ENCODE measurements at regions not wholly inside any gene's neighbourhood (a gene's known extent, or its start where the extent isn't known, plus 50 kb on each side); places are given as distances from the start of the nearest gene placed in this dataset.

- no peak for TF ChIP-seq POLR2AphosphoS5 (IDR thresholded peaks at IDR 0.05; ENCODE audit: low read depth, low read length)
- no peak for TF ChIP-seq TAF1 (IDR thresholded peaks at IDR 0.05; ENCODE audit: borderline replicate concordance, low read depth, low read length)
- TF ChIP-seq POLR2A (IDR thresholded peaks at IDR 0.05; ENCODE audit: low read depth, low read length), result no peak
- peak; percentile 44 for FAIRE-seq
These were observed 68.0 kb upstream of the MBNL1 start for GRCh38 chr3:152200476-152201420.

GRCh38 chr3:152202976-152203626, 65.6 kb upstream of the MBNL1 start:
- DNase-seq (ENCODE audit: insufficient read length) (no peak), FAIRE-seq (peak; percentile 90)
- no peak for TF ChIP-seq POLR2A (IDR thresholded peaks at IDR 0.05; ENCODE audit: low read depth, low read length)
- no peak for TF ChIP-seq TAF1 (IDR thresholded peaks at IDR 0.05; ENCODE audit: borderline replicate concordance, low read depth, low read length)
- TF ChIP-seq POLR2AphosphoS5 (IDR thresholded peaks at IDR 0.05; ENCODE audit: low read depth, low read length), result no peak

More at GRCh38 chr3:152200476-152201420, 68.0 kb upstream of the MBNL1 start:
- no peak for DNase-seq (ENCODE audit: insufficient read length)

- DNase-seq (ENCODE audit: insufficient read length) (no peak), FAIRE-seq (no peak)
- no peak for TF ChIP-seq POLR2AphosphoS5 (IDR thresholded peaks at IDR 0.05; ENCODE audit: low read depth, low read length)
- TF ChIP-seq TAF1 (IDR thresholded peaks at IDR 0.05; ENCODE audit: borderline replicate concordance, low read depth, low read length), result no peak
- TF ChIP-seq POLR2A (IDR thresholded peaks at IDR 0.05; ENCODE audit: low read depth, low read length), result no peak
These were observed 65.1 kb upstream of the MBNL1 start for GRCh38 chr3:152203652-152204051.

GRCh38 chr3:152204218-152204617, 64.5 kb upstream of the MBNL1 start:
- DNase-seq (ENCODE audit: insufficient read length), result no peak
- TF ChIP-seq POLR2AphosphoS5 (IDR thresholded peaks at IDR 0.05; ENCODE audit: low read depth, low read length) (no peak), TAF1 (IDR thresholded peaks at IDR 0.05; ENCODE audit: borderline replicate concordance, low read depth, low read length) (no peak), POLR2A (IDR thresholded peaks at IDR 0.05; ENCODE audit: low read depth, low read length) (no peak)
- FAIRE-seq, result peak; percentile 56

GRCh38 chr3:152205097-152205593, 63.6 kb upstream of the MBNL1 start:
- no peak for DNase-seq (ENCODE audit: insufficient read length)
- peak; percentile 97 for FAIRE-seq
- TF ChIP-seq POLR2AphosphoS5 (IDR thresholded peaks at IDR 0.05; ENCODE audit: low read depth, low read length), result no peak
- TF ChIP-seq POLR2A (IDR thresholded peaks at IDR 0.05; ENCODE audit: low read depth, low read length), result no peak
- TF ChIP-seq TAF1 (IDR thresholded peaks at IDR 0.05; ENCODE audit: borderline replicate concordance, low read depth, low read length), result no peak

- FAIRE-seq (no peak), DNase-seq (ENCODE audit: insufficient read length) (no peak)
- TF ChIP-seq TAF1 (IDR thresholded peaks at IDR 0.05; ENCODE audit: borderline replicate concordance, low read depth, low read length) (no peak), POLR2A (IDR thresholded peaks at IDR 0.05; ENCODE audit: low read depth, low read length) (no peak), POLR2AphosphoS5 (IDR thresholded peaks at IDR 0.05; ENCODE audit: low read depth, low read length) (no peak)
These were observed 62.4 kb upstream of the MBNL1 start for GRCh38 chr3:152206243-152206760.

- TF ChIP-seq TAF1 (IDR thresholded peaks at IDR 0.05; ENCODE audit: borderline replicate concordance, low read depth, low read length) (no peak), POLR2AphosphoS5 (IDR thresholded peaks at IDR 0.05; ENCODE audit: low read depth, low read length) (no peak)
- no peak for DNase-seq (ENCODE audit: insufficient read length)
- FAIRE-seq, result no peak
These were observed 60.3 kb upstream of the MBNL1 start for GRCh38 chr3:152208439-152208838.

- no peak for FAIRE-seq
These were observed 59.7 kb upstream of the MBNL1 start for GRCh38 chr3:152209060-152209459.

GRCh38 chr3:152209776-152210175, 59.0 kb upstream of the MBNL1 start:
- DNase-seq (ENCODE audit: insufficient read length), result no peak
- TF ChIP-seq TAF1 (IDR thresholded peaks at IDR 0.05; ENCODE audit: borderline replicate concordance, low read depth, low read length) (no peak), POLR2A (IDR thresholded peaks at IDR 0.05; ENCODE audit: low read depth, low read length) (no peak), POLR2AphosphoS5 (IDR thresholded peaks at IDR 0.05; ENCODE audit: low read depth, low read length) (no peak)
- FAIRE-seq, result no peak

More at GRCh38 chr3:152209060-152209459, 59.7 kb upstream of the MBNL1 start:
- no peak for DNase-seq (ENCODE audit: insufficient read length)
- TF ChIP-seq TAF1 (IDR thresholded peaks at IDR 0.05; ENCODE audit: borderline replicate concordance, low read depth, low read length), result no peak
- no peak for TF ChIP-seq POLR2A (IDR thresholded peaks at IDR 0.05; ENCODE audit: low read depth, low read length)
- no peak for TF ChIP-seq POLR2AphosphoS5 (IDR thresholded peaks at IDR 0.05; ENCODE audit: low read depth, low read length)

- DNase-seq (ENCODE audit: insufficient read length) (no peak), FAIRE-seq (no peak)
- no peak for TF ChIP-seq POLR2A (IDR thresholded peaks at IDR 0.05; ENCODE audit: low read depth, low read length)
- TF ChIP-seq TAF1 (IDR thresholded peaks at IDR 0.05; ENCODE audit: borderline replicate concordance, low read depth, low read length), result no peak
- no peak for TF ChIP-seq POLR2AphosphoS5 (IDR thresholded peaks at IDR 0.05; ENCODE audit: low read depth, low read length)
These were observed 58.0 kb upstream of the MBNL1 start for GRCh38 chr3:152210697-152211096.

GRCh38 chr3:152211655-152212054, 57.1 kb upstream of the MBNL1 start:
- DNase-seq (ENCODE audit: insufficient read length) (no peak), FAIRE-seq (no peak)
- TF ChIP-seq POLR2AphosphoS5 (IDR thresholded peaks at IDR 0.05; ENCODE audit: low read depth, low read length) (no peak), TAF1 (IDR thresholded peaks at IDR 0.05; ENCODE audit: borderline replicate concordance, low read depth, low read length) (no peak), POLR2A (IDR thresholded peaks at IDR 0.05; ENCODE audit: low read depth, low read length) (no peak)
